ENCODE measurements at regions not wholly inside any gene's neighbourhood (a gene's known extent, or its start where the extent isn't known, plus 50 kb on each side); places are given as distances from the start of the nearest gene placed in this dataset.

- intact Hi-C loops (cut with DNase I), result no loop called here
- H3K9me3 ChIP-seq, result no peaks in the 10 kb centered on the region
- no peaks in the 10 kb centered on the region for H3K36me3 ChIP-seq
- no peak overlapping the region for H3K4me3 ChIP-seq
- ATAC-seq, result peak; percentile 95 to 96
- peak overlapping the region; percentile 48 for H3K27ac ChIP-seq
- H3K27me3 ChIP-seq (ENCODE audit: low read depth), result no peaks in the 10 kb centered on the region
- H3K4me1 ChIP-seq, result peaks cover 16% of the 10 kb centered on the region
- peak; percentile 55 for DNase-seq
- TF ChIP-seq CTCF (IDR thresholded peaks at IDR 0.05), result peak; percentile 79
These were observed 105.6 kb downstream of the HNRNPD start for GRCh38 chr4:82268050-82268825.

DNA sequence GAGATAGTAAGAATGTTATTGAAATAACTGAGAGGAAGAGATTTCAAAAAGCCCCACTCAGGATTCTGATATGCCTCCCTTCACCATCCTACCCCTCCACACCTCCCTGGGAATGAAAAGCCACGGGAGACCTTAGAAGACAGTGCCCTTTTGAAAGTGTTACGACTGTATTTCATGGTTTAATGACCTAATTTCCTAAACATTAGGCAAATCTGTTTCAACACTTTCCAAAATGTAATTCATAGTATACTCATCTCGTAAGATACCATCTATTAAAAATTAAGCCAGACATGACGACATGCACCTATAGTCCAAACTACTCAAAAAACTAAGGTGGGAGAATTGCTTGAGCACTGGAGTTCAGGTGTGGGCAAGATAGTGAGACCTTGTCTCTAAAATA lies 106.3 kb downstream of the HNRNPD start:
- intact Hi-C loops (cut with DNase I), result no loop called here
- no peak for TF ChIP-seq CTCF (IDR thresholded peaks at IDR 0.05)

DNA sequence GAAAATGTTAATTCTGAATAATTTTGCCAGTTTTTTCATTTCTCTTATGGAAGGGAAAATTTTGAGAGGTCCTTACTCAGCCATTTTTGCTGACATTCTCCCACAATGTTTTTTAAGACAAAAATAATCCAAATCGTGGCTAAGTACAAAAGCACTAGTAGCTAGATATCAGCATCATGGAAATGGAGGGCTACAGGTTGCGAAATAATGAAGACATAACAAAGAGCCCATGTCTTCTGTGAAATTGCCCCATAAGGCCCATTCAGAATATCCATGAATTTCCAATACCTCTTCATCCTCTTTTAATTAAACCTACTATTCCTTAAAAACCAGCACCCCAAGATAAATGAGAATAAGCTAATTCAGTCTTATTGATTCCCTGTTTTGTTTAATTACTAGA lies 107.4 kb downstream of the HNRNPD start:
- no peak for TF ChIP-seq CTCF (IDR thresholded peaks at IDR 0.05)
- H3K4me1 ChIP-seq, result peaks cover 16% of the 10 kb centered on the region
- no peaks in the 10 kb centered on the region for H3K9me3 ChIP-seq
- ATAC-seq (no peak), DNase-seq (no peak)
- no peaks in the 10 kb centered on the region for H3K36me3 ChIP-seq
- no peaks in the 10 kb centered on the region for H3K27me3 ChIP-seq (ENCODE audit: low read depth)
- intact Hi-C loops (cut with DNase I), result no loop called here
- no peak overlapping the region for H3K27ac ChIP-seq
- H3K4me3 ChIP-seq, result no peak overlapping the region

More for the DNA sequence above, 106.3 kb downstream of the HNRNPD start:
- Histone ChIP-seq H3K4me3 (no peak overlapping the region), H3K36me3 (no peaks in the 10 kb centered on the region), H3K27ac (no peak overlapping the region), H3K27me3 (ENCODE audit: low read depth) (no peaks in the 10 kb centered on the region), H3K4me1 (peaks cover 16% of the 10 kb centered on the region), H3K9me3 (no peaks in the 10 kb centered on the region)
- DNase-seq, result no peak
- no peak for ATAC-seq

- intact Hi-C loops (cut with DNase I), result no loop called here
- TF ChIP-seq CTCF (IDR thresholded peaks at IDR 0.05), result no peak
- no peaks in the 10 kb centered on the region for H3K9me3 ChIP-seq
- H3K36me3 ChIP-seq, result no peaks in the 10 kb centered on the region
- no peaks in the 10 kb centered on the region for H3K4me1 ChIP-seq
- H3K4me3 ChIP-seq, result no peak overlapping the region
- H3K27me3 ChIP-seq (ENCODE audit: low read depth), result no peaks in the 10 kb centered on the region
- DNase-seq, result no peak
- no peak overlapping the region for H3K27ac ChIP-seq
- ATAC-seq, result no peak
These were observed 112.7 kb downstream of the HNRNPD start for GRCh38 chr4:82261084-82261483.

- Histone ChIP-seq H3K36me3 (no peaks in the 10 kb centered on the region), H3K4me3 (no peak overlapping the region), H3K4me1 (no peaks in the 10 kb centered on the region), H3K9me3 (no peaks in the 10 kb centered on the region), H3K27me3 (ENCODE audit: low read depth) (no peaks in the 10 kb centered on the region), H3K27ac (no peak overlapping the region)
- no peak for TF ChIP-seq CTCF (IDR thresholded peaks at IDR 0.05)
- intact Hi-C loops (cut with DNase I), result no loop called here
- DNase-seq, result no peak
- ATAC-seq, result no peak
These were observed 113.2 kb downstream of the HNRNPD start for GRCh38 chr4:82260632-82261031.
